ENCODE measurements at regions not wholly inside any gene's neighbourhood (a gene's known extent, or its start where the extent isn't known, plus 50 kb on each side); places are given as distances from the start of the nearest gene placed in this dataset.

DNA sequence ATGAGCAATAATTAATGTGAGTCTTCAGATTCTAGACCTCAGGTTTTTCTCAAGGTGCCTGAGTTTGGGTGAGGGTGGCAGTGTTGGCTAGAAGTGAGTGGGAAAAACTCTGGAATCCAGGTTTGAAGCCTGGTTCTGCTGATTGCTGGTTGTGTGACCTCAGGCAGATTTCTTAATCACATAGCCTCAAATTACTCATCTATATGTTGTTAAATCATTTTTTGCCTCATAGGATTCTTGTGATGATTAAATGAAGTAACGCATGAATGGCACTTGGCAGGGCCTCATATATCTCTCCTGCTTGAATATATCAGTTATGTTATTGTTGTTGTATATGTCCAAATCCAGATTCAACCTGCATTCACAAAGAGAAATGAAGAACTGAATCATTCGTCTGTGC, 60.5 kb downstream of the NR2F2 start:
- Histone ChIP-seq H3K9ac (ENCODE audit: low read depth in 1 of 2, low read length in 2 of 2) (no peak overlapping the region), H3K4me3 (ENCODE audit: low read length in 2 of 2) (no peak overlapping the region), H3K4me1 (ENCODE audit: control insufficient read depth in 2 of 2, insufficient read depth in 2 of 2, low read length in 2 of 2) (no peaks in the 10 kb centered on the region), H3K27ac (ENCODE audit: low read depth in 2 of 2, low read length in 2 of 2) (no peak overlapping the region), H3K36me3 (ENCODE audit: control insufficient read depth in 2 of 2, insufficient read depth in 2 of 2, low read length in 2 of 2) (no peaks in the 10 kb centered on the region), H3K27me3 (ENCODE audit: control insufficient read depth in 2 of 2, insufficient read depth in 2 of 2, low read length in 2 of 2) (peaks cover 0 to 3% of the 10 kb centered on the region in 2 donors), H3K9me3 (ENCODE audit: control insufficient read depth in 2 of 2, low read length in 2 of 2) (no peaks in the 10 kb centered on the region)

DNA sequence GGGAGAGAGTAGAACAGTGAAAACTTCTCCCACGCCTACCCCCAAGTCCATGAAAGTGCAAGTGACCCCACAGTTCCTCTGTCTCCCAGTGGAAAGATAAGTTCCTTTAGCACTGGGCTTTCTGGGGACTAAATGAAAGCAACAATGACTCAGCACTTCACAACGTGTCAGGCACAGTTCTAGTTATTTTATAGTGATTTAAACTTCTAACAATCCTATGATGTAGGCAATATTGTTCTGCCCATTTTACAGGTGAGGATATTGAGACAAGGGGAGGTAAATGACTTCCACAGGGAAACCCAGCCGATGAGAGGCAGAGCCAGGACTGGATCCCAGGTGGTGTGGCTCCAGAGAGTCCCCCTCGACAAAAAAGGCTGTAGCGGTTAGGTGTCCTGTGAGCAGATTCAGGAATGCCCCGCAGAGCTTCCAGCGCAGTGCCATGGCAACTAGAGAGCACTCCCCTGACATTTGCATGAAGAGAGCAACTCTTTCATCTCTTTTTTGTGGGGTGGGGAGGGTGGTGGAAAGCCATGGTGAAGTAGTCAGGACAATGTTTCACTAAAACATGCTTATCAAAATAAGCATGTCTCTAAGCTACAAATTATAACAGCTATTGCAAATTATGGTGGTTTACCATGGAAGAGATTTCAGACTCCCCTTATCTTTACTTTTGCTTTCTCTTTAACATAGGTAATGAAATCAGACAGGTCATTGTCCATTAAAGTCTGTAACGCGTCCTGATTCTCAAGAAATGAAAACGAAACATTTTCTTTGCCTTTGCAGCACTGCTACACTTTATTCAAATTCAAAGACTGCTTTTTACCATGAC, 62.1 kb downstream of the NR2F2 start:
- Histone ChIP-seq H3K36me3 (ENCODE audit: control insufficient read depth in 2 of 2, insufficient read depth in 2 of 2, low read length in 2 of 2) (no peaks in the 10 kb centered on the region), H3K4me3 (ENCODE audit: low read length in 2 of 2) (no peak overlapping the region), H3K9ac (ENCODE audit: low read depth in 1 of 2, low read length in 2 of 2) (no peak overlapping the region), H3K27ac (ENCODE audit: low read depth in 2 of 2, low read length in 2 of 2) (no peak overlapping the region), H3K27me3 (ENCODE audit: control insufficient read depth in 2 of 2, insufficient read depth in 2 of 2, low read length in 2 of 2) (peaks cover 0 to 3% of the 10 kb centered on the region in 2 donors), H3K4me1 (ENCODE audit: control insufficient read depth in 2 of 2, insufficient read depth in 2 of 2, low read length in 2 of 2) (no peaks in the 10 kb centered on the region), H3K9me3 (ENCODE audit: control insufficient read depth in 2 of 2, low read length in 2 of 2) (no peaks in the 10 kb centered on the region)

DNA sequence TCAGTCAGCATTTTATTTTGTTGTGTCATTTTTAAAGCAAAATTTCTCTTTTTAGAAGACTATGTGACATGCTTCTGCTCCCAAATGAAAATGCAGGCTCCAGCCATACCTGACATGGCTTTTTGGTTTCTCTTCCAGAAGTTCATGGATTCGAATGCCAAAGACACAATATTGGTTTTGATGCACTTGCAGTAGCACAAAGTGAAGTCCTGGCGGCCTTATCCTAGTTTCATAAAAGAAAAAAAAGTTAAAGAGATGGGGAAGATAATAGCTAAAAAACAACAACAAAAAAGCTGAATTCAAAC, 62.7 kb downstream of the NR2F2 start:
- Histone ChIP-seq H3K4me1 (ENCODE audit: control insufficient read depth in 2 of 2, insufficient read depth in 2 of 2, low read length in 2 of 2) (no peaks in the 10 kb centered on the region), H3K9me3 (ENCODE audit: control insufficient read depth in 2 of 2, low read length in 2 of 2) (no peaks in the 10 kb centered on the region), H3K27me3 (ENCODE audit: control insufficient read depth in 2 of 2, insufficient read depth in 2 of 2, low read length in 2 of 2) (peaks cover 0 to 3% of the 10 kb centered on the region in 2 donors), H3K27ac (ENCODE audit: low read depth in 2 of 2, low read length in 2 of 2) (no peak overlapping the region), H3K9ac (ENCODE audit: low read depth in 1 of 2, low read length in 2 of 2) (no peak overlapping the region), H3K4me3 (ENCODE audit: low read length in 2 of 2) (no peak overlapping the region), H3K36me3 (ENCODE audit: control insufficient read depth in 2 of 2, insufficient read depth in 2 of 2, low read length in 2 of 2) (no peaks in the 10 kb centered on the region)

DNA sequence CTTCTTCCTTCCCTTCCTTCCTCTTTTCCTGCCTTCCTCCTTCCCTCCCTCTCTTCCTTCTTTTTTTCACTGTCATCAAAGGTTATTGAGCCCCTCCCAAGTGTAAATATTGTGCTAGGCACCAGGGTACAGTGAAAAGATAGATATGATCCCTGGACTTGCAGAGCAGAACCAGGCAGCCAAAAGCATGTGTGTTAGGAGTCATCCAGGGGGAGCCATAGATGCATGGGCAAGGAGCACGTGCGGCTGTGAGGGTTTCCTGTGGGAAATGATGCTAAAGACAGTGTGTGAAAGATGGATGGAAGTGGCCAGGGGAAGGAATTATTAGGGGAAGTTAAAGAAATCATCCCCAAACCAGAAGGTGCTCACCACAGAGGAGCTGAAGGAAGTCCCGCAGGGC, 65.2 kb downstream of the NR2F2 start:
- no peak overlapping the region for H3K27ac ChIP-seq (ENCODE audit: low read depth in 2 of 2, low read length in 2 of 2)
- H3K36me3 ChIP-seq (ENCODE audit: control insufficient read depth in 2 of 2, insufficient read depth in 2 of 2, low read length in 2 of 2), result no peaks in the 10 kb centered on the region
- no peaks in the 10 kb centered on the region for H3K4me1 ChIP-seq (ENCODE audit: control insufficient read depth in 2 of 2, insufficient read depth in 2 of 2, low read length in 2 of 2)
- peaks cover 3% of the 10 kb centered on the region in 2 donors for H3K27me3 ChIP-seq (ENCODE audit: control insufficient read depth in 2 of 2, insufficient read depth in 2 of 2, low read length in 2 of 2)
- H3K9ac ChIP-seq (ENCODE audit: low read depth in 1 of 2, low read length in 2 of 2), result no peak overlapping the region
- H3K4me3 ChIP-seq (ENCODE audit: low read length in 2 of 2), result no peak overlapping the region
- H3K9me3 ChIP-seq (ENCODE audit: control insufficient read depth in 2 of 2, low read length in 2 of 2), result no peaks in the 10 kb centered on the region

DNA sequence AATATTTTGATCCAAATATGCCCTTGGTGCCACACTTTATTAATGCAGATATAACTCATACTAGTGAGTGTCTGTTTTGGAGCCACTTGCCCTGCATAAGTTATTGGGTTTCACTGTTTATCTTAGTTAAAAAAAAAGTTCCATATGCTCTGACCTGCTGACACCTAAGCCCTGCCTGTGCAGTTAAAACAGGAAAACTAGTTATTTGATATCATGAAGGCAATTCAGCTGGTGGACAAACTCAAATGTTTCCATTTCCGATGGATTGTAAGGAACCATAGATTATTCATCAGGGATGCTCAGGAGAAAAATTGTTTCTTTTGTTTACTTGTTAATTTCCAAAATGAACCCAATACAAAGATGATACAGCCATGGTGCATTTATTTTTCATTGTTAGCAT, 68.3 kb downstream of the NR2F2 start:
- peaks cover 0 to 3% of the 10 kb centered on the region in 2 donors for H3K27me3 ChIP-seq (ENCODE audit: control insufficient read depth in 2 of 2, insufficient read depth in 2 of 2, low read length in 2 of 2)

DNA sequence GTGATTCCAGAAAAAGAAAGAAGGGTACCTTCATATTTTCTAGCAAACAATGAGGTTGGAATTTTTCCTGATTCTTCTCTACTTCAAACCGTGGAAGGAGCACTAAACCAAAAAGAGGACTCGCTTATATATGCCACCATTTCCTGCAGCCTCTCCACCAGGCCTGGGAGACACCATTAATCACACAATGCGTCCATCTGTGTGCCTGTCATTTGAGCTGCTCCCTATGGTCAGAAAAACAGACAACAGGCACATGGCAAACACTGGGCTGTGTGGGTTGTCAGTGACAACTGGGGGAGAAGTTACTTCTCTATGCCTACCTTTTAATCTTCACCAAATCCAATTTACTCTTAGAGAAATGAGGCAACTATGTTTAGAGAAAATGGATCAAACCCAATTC, 71.9 kb downstream of the NR2F2 start:
- no peaks in the 10 kb centered on the region for H3K9me3 ChIP-seq (ENCODE audit: control insufficient read depth in 2 of 2, low read length in 2 of 2)
- no peak overlapping the region for H3K27ac ChIP-seq (ENCODE audit: low read depth in 2 of 2, low read length in 2 of 2)
- H3K4me1 ChIP-seq (ENCODE audit: control insufficient read depth in 2 of 2, insufficient read depth in 2 of 2, low read length in 2 of 2), result no peaks in the 10 kb centered on the region

More for the DNA sequence above, 68.3 kb downstream of the NR2F2 start:
- no peaks in the 10 kb centered on the region for H3K4me1 ChIP-seq (ENCODE audit: control insufficient read depth in 2 of 2, insufficient read depth in 2 of 2, low read length in 2 of 2)
- no peak overlapping the region for H3K4me3 ChIP-seq (ENCODE audit: low read length in 2 of 2)
- no peaks in the 10 kb centered on the region for H3K9me3 ChIP-seq (ENCODE audit: control insufficient read depth in 2 of 2, low read length in 2 of 2)
- H3K36me3 ChIP-seq (ENCODE audit: control insufficient read depth in 2 of 2, insufficient read depth in 2 of 2, low read length in 2 of 2), result no peaks in the 10 kb centered on the region
- H3K27ac ChIP-seq (ENCODE audit: low read depth in 2 of 2, low read length in 2 of 2), result no peak overlapping the region
- H3K9ac ChIP-seq (ENCODE audit: low read depth in 1 of 2, low read length in 2 of 2), result no peak overlapping the region

DNA sequence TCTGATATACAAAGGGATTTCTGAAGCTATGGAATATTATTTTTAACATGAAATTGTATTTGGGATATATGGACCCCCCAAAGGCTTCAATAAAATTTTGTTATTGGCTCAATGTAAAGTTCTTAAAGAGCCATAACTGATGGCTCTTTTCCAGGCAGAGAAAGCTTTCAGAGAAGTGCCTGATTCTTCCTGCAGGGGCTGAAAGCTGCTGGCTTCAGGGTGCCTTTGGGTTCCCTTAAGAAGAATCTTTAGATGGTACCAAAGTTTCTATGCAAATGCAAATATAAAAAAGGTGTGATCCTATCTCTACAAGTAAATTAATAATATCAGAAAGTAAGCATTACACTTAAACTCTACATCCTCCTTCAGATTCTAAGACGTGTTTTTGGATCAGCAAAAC, 72.6 kb downstream of the NR2F2 start:
- no peak overlapping the region for H3K27ac ChIP-seq (ENCODE audit: low read depth in 2 of 2, low read length in 2 of 2)
- H3K9ac ChIP-seq (ENCODE audit: low read depth in 1 of 2, low read length in 2 of 2), result no peak overlapping the region
- H3K4me1 ChIP-seq (ENCODE audit: control insufficient read depth in 2 of 2, insufficient read depth in 2 of 2, low read length in 2 of 2), result no peaks in the 10 kb centered on the region
- no peaks in the 10 kb centered on the region for H3K9me3 ChIP-seq (ENCODE audit: control insufficient read depth in 2 of 2, low read length in 2 of 2)
- H3K4me3 ChIP-seq (ENCODE audit: low read length in 2 of 2), result no peak overlapping the region
- H3K27me3 ChIP-seq (ENCODE audit: control insufficient read depth in 2 of 2, insufficient read depth in 2 of 2, low read length in 2 of 2), result peaks cover 14 to 17% of the 10 kb centered on the region in 2 donors
- no peaks in the 10 kb centered on the region for H3K36me3 ChIP-seq (ENCODE audit: control insufficient read depth in 2 of 2, insufficient read depth in 2 of 2, low read length in 2 of 2)

More for the DNA sequence above, 71.9 kb downstream of the NR2F2 start:
- Histone ChIP-seq H3K36me3 (ENCODE audit: control insufficient read depth in 2 of 2, insufficient read depth in 2 of 2, low read length in 2 of 2) (no peaks in the 10 kb centered on the region), H3K27me3 (ENCODE audit: control insufficient read depth in 2 of 2, insufficient read depth in 2 of 2, low read length in 2 of 2) (peaks cover 10 to 12% of the 10 kb centered on the region in 2 donors), H3K9ac (ENCODE audit: low read depth in 1 of 2, low read length in 2 of 2) (no peak overlapping the region), H3K4me3 (ENCODE audit: low read length in 2 of 2) (no peak overlapping the region)

DNA sequence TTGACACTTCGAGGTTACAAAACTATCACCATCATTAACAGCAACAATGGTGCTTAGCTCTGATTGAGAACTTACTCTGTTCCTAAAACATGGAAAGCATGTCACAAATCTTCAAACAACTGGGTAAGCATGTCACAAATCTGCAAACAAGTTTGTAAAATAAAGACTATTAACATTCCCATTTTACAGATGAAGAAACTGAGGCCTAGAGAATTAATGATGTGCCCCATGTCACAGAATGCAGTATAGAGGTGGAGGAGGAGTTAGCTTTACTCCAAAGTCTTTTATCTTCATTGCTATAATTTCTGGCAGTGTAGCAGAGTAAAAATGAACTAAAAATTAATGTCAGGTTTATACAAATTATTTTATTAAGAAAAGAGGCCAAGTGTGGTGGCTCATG, 73.4 kb downstream of the NR2F2 start:
- no peak overlapping the region for H3K27ac ChIP-seq (ENCODE audit: low read depth in 2 of 2, low read length in 2 of 2)
- no peak overlapping the region for H3K4me3 ChIP-seq (ENCODE audit: low read length in 2 of 2)
- H3K27me3 ChIP-seq (ENCODE audit: control insufficient read depth in 2 of 2, insufficient read depth in 2 of 2, low read length in 2 of 2), result peaks cover 22 to 23% of the 10 kb centered on the region in 2 donors
- H3K4me1 ChIP-seq (ENCODE audit: control insufficient read depth in 2 of 2, insufficient read depth in 2 of 2, low read length in 2 of 2), result peaks cover 0 to 2% of the 10 kb centered on the region in 2 donors
- H3K9ac ChIP-seq (ENCODE audit: low read depth in 1 of 2, low read length in 2 of 2), result no peak overlapping the region
- no peaks in the 10 kb centered on the region for H3K36me3 ChIP-seq (ENCODE audit: control insufficient read depth in 2 of 2, insufficient read depth in 2 of 2, low read length in 2 of 2)
- H3K9me3 ChIP-seq (ENCODE audit: control insufficient read depth in 2 of 2, low read length in 2 of 2), result no peaks in the 10 kb centered on the region

DNA sequence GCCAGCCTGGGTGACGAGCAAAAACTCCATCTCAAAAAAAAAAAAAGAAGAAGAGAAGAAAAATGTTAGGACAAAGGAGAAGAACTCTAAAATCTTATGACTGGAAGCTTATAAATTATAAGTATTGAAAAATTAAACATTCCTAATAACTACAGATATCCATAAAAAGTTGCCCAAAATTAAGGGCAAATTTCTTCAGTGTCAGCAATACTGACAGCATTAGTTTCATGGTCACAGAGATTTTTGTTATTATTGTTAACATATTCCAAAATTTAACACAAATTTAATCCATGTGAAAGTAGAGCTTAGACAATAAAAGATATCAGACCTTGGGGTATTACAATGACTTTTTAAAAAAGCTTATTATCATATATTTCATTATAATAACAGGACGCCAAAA, 74.1 kb downstream of the NR2F2 start:
- no peak overlapping the region for H3K27ac ChIP-seq (ENCODE audit: low read depth in 2 of 2, low read length in 2 of 2)
- H3K9ac ChIP-seq (ENCODE audit: low read depth in 1 of 2, low read length in 2 of 2), result no peak overlapping the region
- peaks cover 27% of the 10 kb centered on the region in 2 donors for H3K27me3 ChIP-seq (ENCODE audit: control insufficient read depth in 2 of 2, insufficient read depth in 2 of 2, low read length in 2 of 2)
- H3K9me3 ChIP-seq (ENCODE audit: control insufficient read depth in 2 of 2, low read length in 2 of 2), result no peaks in the 10 kb centered on the region
- no peaks in the 10 kb centered on the region for H3K36me3 ChIP-seq (ENCODE audit: control insufficient read depth in 2 of 2, insufficient read depth in 2 of 2, low read length in 2 of 2)
- no peak overlapping the region for H3K4me3 ChIP-seq (ENCODE audit: low read length in 2 of 2)
- H3K4me1 ChIP-seq (ENCODE audit: control insufficient read depth in 2 of 2, insufficient read depth in 2 of 2, low read length in 2 of 2), result peaks cover 0 to 6% of the 10 kb centered on the region in 2 donors

DNA sequence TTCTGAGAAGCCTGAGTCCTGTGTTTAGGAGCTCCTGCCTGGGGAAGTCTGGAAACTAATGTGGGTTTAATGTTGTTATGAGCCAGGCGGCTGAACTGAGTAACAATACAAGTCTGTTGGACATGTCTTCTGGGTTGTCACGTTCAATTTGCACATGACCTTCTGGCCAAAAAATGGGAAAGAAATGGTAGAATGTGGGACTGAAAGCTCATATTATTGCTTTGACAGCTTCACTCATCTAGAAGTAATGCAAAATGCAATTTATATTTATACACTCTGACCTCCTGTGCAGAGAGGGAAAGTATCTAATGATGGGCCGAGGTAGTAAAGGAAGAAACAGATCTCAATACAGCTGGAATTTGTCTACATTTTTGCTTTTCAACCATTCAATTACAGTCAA, 75.8 kb downstream of the NR2F2 start:
- Histone ChIP-seq H3K4me1 (ENCODE audit: control insufficient read depth in 2 of 2, insufficient read depth in 2 of 2, low read length in 2 of 2) (peaks cover 0 to 8% of the 10 kb centered on the region in 2 donors), H3K4me3 (ENCODE audit: low read length in 2 of 2) (no peak overlapping the region), H3K36me3 (ENCODE audit: control insufficient read depth in 2 of 2, insufficient read depth in 2 of 2, low read length in 2 of 2) (no peaks in the 10 kb centered on the region), H3K27ac (ENCODE audit: low read depth in 2 of 2, low read length in 2 of 2) (no peak overlapping the region), H3K9me3 (ENCODE audit: control insufficient read depth in 2 of 2, low read length in 2 of 2) (no peaks in the 10 kb centered on the region), H3K9ac (ENCODE audit: low read depth in 1 of 2, low read length in 2 of 2) (no peak overlapping the region), H3K27me3 (ENCODE audit: control insufficient read depth in 2 of 2, insufficient read depth in 2 of 2, low read length in 2 of 2) (peaks cover 41 to 43% of the 10 kb centered on the region in 2 donors)
